ENCODE measurements at regions not wholly inside any gene's neighbourhood (a gene's known extent, or its start where the extent isn't known, plus 50 kb on each side); places are given as distances from the start of the nearest gene placed in this dataset.

- no peak for DNase-seq (ENCODE audit: low spot score)
- no peak overlapping the region for H3K4me3 ChIP-seq (ENCODE audit: low read depth, low read length, poor library complexity, severe bottlenecking)
- ChIA-PET POLR2A (ENCODE audit: low non-redundant PET) (no interaction called here), CTCF (no interaction called here)
- TF ChIP-seq CTCF (conservative IDR thresholded peaks at IDR 0.05; ENCODE audit: low read depth, low read length) (no peak), EZH2 (IDR thresholded peaks at IDR 0.05; ENCODE audit: borderline replicate concordance, low read depth, low read length, poor library complexity, severe bottlenecking) (no peak)
- H3K27me3 ChIP-seq (replicated peaks; ENCODE audit: insufficient read depth, low read depth, low read length, poor library complexity), result peaks cover 4% of the 10 kb centered on the region
- H3K4me1 ChIP-seq (ENCODE audit: insufficient read depth, low read length, poor library complexity, severe bottlenecking), result no peaks in the 10 kb centered on the region
- H3K36me3 ChIP-seq (ENCODE audit: insufficient read depth, low read length, poor library complexity, severe bottlenecking), result no peaks in the 10 kb centered on the region
- H3K27ac ChIP-seq (ENCODE audit: low read depth, low read length, poor library complexity, severe bottlenecking), result no peak overlapping the region
- BruUV-seq (replicated peaks), result no TSS peak
- intact Hi-C loops (cut with micrococcal nuclease; ENCODE audit: unreplicated experiment), result no loop called here
- H3K9me3 ChIP-seq (ENCODE audit: low read depth, low read length, poor library complexity, severe bottlenecking), result no peaks in the 10 kb centered on the region
These were observed 486.0 kb upstream of the AGTR1 start for GRCh38 chr3:148211725-148212124.

- Histone ChIP-seq H3K36me3 (ENCODE audit: insufficient read depth, low read length, poor library complexity, severe bottlenecking) (no peaks in the 10 kb centered on the region), H3K27me3 (replicated peaks; ENCODE audit: insufficient read depth, low read depth, low read length, poor library complexity) (peaks cover 4% of the 10 kb centered on the region), H3K4me3 (ENCODE audit: low read depth, low read length, poor library complexity, severe bottlenecking) (no peak overlapping the region), H3K4me1 (ENCODE audit: insufficient read depth, low read length, poor library complexity, severe bottlenecking) (no peaks in the 10 kb centered on the region), H3K9me3 (ENCODE audit: low read depth, low read length, poor library complexity, severe bottlenecking) (no peaks in the 10 kb centered on the region), H3K27ac (ENCODE audit: low read depth, low read length, poor library complexity, severe bottlenecking) (no peak overlapping the region)
- intact Hi-C loops (cut with micrococcal nuclease; ENCODE audit: unreplicated experiment), result no loop called here
- DNase-seq (ENCODE audit: low spot score), result no peak
- ChIA-PET POLR2A (ENCODE audit: low non-redundant PET) (no interaction called here), CTCF (interaction anchor here (0.7 kb wide), 1 partner anchor 13 kb away, joined by 3 read pairs; no protein-coding TSS in a partner anchor)
- no TSS peak for BruUV-seq (replicated peaks)
- TF ChIP-seq CTCF (conservative IDR thresholded peaks at IDR 0.05; ENCODE audit: low read depth, low read length), result no peak
- TF ChIP-seq EZH2 (IDR thresholded peaks at IDR 0.05; ENCODE audit: borderline replicate concordance, low read depth, low read length, poor library complexity, severe bottlenecking), result no peak
These were observed 483.0 kb upstream of the AGTR1 start for GRCh38 chr3:148214705-148215104.

- BruUV-seq (replicated peaks), result no TSS peak
- DNase-seq (ENCODE audit: low spot score), result no peak
- Histone ChIP-seq H3K36me3 (ENCODE audit: insufficient read depth, low read length, poor library complexity, severe bottlenecking) (no peaks in the 10 kb centered on the region), H3K4me1 (ENCODE audit: insufficient read depth, low read length, poor library complexity, severe bottlenecking) (no peaks in the 10 kb centered on the region), H3K27me3 (replicated peaks; ENCODE audit: insufficient read depth, low read depth, low read length, poor library complexity) (peaks cover 4% of the 10 kb centered on the region), H3K4me3 (ENCODE audit: low read depth, low read length, poor library complexity, severe bottlenecking) (no peak overlapping the region), H3K27ac (ENCODE audit: low read depth, low read length, poor library complexity, severe bottlenecking) (no peak overlapping the region), H3K9me3 (ENCODE audit: low read depth, low read length, poor library complexity, severe bottlenecking) (no peaks in the 10 kb centered on the region)
- intact Hi-C loops (cut with micrococcal nuclease; ENCODE audit: unreplicated experiment), result no loop called here
- ChIA-PET POLR2A (ENCODE audit: low non-redundant PET) (no interaction called here), CTCF (no interaction called here)
- no peak for TF ChIP-seq CTCF (conservative IDR thresholded peaks at IDR 0.05; ENCODE audit: low read depth, low read length)
- no peak for TF ChIP-seq EZH2 (IDR thresholded peaks at IDR 0.05; ENCODE audit: borderline replicate concordance, low read depth, low read length, poor library complexity, severe bottlenecking)
These were observed 480.4 kb upstream of the AGTR1 start for GRCh38 chr3:148217317-148217716.

Data from A673 (cell line).